Stimulated activated CD4-positive, alpha-beta T cell treated with anti-CD3 and anti-CD28 coated beads, Interleukin-15, amount 100 ng/mL, for 24 hours (primary cell): ENCODE measurements at regions not wholly inside any gene's neighbourhood (a gene's known extent, or its start where the extent isn't known, plus 50 kb on each side); places are given as distances from the start of the nearest gene placed in this dataset.

Source experiments
- DNase-seq: peaks from one replicate; pipeline ENCODE4 v3.0.0-alpha.2; 2020

DNA sequence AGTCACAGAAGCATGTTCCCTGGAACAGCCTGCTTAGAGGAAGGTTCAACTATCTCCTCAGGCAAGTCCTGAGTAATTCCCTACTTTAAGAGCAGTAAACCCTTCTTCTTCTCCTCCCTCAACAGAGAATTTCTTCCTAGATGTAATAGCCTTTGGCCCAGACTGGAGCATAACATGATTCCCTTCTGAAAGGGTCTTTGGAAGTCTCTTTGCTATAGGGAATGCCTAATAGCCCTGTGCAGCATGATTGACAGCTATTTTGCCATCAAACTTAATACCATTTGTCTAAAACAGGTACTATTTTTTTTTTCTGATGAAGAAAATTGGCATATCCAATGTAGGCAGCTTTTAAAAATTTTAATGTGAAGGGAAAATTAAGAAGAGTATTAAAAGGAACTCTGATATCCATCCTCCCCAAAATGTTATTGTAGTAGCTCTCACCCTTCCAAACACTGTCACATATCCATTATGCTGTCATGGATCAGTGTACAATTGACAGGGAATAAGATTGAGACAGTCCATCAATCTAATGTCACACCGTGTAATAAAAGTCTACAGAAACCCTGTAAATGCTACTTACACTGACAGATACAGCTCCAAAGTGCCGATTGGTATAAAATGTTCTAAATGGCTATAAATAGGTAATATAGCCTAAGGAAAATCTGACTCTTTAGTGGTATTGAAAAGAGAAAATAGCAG, 884.6 kb downstream of the TTLL7 start:
- DNase-seq, result no peak

DNA sequence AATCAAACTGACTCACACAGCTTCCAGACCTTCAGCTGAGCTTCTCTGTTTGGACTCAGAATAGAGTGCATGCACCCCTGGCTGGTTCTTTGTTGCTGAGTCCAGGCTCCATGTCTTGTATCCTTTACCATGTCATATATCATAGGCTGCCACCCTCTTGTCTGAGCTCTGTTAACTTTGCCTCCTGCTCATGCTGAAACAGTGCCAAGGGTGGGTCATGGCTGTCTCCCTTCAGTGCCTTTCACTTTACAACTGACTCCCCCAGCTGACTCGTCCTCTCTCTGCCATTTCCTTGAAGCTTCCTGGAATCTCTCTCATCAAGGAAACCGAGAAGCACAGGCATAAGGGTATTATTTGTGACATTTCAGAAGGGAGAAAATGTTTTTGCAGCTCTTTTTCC, 885.3 kb downstream of the TTLL7 start:
- DNase-seq, result no peak

GRCh38 chr1:83112248-83112885, 886.6 kb downstream of the TTLL7 start:
- DNase-seq, result no peak

DNA sequence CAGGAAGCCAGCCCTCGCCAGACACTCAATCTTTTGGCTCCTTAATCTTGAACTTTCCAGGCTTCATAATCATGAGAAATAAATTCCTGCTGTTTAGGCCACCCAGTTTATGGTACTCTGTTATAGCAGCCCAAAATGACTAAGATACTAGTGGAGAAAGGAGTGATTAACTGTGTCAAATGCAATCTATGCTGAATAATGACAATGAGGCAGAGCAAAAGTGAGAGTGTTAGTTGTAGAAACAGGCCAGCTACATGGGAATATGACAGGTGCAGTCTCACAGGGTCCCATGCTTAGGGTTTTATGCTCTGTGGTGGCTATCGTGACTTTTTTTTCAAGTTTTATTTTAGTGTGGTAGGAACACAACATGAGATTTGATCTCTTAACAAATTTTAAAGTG, 888.8 kb downstream of the TTLL7 start:
- no peak for DNase-seq

DNA sequence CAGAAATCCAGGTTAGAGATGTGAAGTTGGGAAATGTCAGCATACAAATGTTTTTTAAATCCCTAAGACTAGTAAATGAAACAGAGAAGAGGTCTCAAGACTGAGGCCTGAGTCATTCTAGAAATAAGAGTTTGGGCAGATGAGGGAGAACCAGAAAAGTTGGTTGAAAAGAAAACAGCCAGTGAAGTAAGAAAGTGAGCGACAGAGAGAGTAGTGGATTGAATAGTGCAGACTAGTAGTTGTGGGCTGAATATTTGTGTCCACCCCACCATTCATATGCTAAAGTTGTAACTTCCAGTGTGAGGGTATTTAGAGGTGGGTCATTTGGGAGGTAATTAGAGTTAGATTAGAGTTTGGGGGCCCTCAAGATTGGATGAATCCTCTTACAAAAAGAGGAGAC, 889.2 kb downstream of the TTLL7 start:
- DNase-seq, result no peak

DNA sequence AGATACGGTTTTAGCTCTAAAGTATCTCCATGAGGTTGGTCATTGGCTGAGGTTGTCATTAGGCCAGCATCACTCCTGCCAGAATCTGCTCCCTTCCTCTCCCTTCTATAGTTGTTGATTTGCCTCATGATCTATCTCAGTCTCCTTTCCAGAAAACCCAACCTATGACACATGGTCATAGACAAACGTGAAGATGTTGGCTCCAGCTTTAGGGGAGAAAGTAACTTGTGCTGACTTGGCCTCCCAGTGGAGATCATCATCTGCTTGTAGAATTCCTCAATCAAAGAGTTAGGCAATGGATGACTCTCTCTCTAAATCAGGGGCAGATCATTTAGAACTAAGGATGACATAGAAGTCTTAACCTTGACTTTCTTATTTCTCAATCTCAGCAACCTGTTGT, 894.4 kb downstream of the TTLL7 start:
- DNase-seq, result no peak

DNA sequence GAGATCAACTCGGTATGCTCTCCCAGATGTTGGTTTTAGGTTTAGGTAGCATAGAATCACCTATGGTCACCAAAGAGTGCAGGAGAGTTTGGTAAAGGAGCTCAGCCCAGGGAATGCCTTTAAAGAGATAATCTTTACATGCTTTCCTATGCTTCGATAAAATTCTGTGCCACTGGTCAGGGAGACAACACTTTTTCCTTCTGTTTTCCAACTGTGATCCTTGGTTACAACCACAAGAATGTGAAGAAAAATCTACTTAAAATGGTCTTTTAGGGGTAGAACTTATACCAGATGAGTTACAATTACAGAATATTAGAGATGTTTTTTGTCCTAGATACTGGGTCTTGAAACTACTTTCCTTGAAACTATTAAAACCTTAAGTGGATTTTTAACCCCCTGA, 895.6 kb downstream of the TTLL7 start:
- DNase-seq, result no peak

- no peak for DNase-seq
Observed at GRCh38 chr1:83102630-83103071, 896.3 kb downstream of the TTLL7 start.

GRCh38 chr1:83101406-83101805, 897.5 kb downstream of the TTLL7 start:
- DNase-seq, result no peak

DNA sequence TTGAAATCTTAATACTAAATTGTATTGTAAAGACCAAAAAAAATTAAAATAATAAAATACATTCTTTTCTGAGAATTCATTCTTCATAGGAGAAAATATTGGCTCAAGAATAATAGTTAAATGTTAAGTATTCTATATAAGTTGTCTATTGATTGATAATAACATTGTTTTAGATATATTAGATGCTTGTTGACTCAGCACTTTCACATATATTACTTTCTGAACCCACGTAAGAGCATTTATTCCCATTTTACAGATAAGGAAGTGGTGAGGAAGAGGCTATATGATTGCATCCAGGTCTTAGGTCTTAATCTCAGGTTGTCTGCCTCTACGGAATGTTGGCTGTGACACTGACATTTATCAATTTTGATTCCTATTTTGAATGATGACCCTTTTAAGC, 898.8 kb downstream of the TTLL7 start:
- DNase-seq, result no peak

- no peak for DNase-seq
Observed at GRCh38 chr1:83098791-83099190, 900.1 kb downstream of the TTLL7 start.

GRCh38 chr1:83098131-83098530, 900.8 kb downstream of the TTLL7 start:
- DNase-seq, result no peak

DNA sequence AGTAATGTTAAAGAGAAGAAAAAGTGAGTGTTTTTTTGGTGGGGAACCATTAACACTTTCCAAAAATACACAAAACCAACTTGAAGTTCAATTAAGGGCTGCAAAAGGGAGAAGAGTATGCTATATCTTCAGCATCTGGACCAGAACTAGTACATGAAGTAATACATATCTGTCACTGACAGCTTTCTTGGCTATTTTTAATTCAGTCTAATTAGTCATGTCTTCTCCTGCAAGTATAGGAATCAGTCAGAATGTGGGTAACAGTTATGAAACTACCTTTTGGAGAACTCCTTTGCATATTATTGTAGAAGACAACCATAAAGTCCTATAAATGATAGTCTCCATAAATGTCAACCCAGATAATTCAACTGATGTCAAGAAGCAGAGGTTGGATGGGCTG, 901.2 kb downstream of the TTLL7 start:
- no peak for DNase-seq

GRCh38 chr1:83095570-83095969, 903.4 kb downstream of the TTLL7 start:
- DNase-seq, result no peak

- DNase-seq, result no peak
Observed at GRCh38 chr1:83090195-83090594, 908.7 kb downstream of the TTLL7 start.

DNA sequence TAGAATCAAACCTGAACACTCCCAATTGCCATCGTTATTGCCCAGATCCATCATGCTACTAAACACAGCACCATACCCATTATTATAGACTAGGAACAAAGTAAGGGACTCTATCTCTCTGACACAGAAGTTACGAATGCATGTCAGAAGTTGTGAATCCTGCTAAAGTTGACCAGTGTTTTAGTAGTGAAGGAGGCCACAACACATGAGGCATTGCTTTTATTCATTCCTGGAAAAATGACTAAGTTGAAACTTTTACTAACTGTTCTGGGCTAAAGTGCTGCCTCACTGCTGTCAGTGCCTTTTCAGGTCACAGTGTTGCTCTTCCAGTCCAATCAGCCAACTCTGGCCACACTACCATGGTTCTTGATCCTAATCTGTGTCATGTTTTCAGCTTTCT, 911.1 kb downstream of the TTLL7 start:
- no peak for DNase-seq

- DNase-seq, result no peak
Observed at GRCh38 chr1:83086986-83087512, 911.9 kb downstream of the TTLL7 start.

DNA sequence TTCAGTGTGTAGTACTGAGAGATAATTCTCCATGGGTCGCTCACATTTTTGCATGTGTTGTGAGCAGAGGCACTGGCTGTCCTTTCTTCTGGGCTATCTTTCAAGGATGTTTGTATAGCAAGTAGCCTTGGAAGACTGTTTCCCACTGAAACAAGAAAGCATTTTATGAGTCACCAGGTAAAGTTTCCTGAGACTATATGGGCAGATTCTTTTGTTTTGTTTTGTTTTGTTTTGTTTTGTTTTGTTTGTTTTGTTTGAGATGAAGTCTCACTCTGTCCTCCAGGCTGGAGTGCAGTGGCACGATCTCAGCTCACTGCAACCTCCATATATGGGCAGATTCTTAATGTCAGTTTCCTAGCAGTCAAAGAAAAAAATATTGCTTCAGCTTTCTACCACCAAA, 912.6 kb downstream of the TTLL7 start:
- no peak for DNase-seq

DNA sequence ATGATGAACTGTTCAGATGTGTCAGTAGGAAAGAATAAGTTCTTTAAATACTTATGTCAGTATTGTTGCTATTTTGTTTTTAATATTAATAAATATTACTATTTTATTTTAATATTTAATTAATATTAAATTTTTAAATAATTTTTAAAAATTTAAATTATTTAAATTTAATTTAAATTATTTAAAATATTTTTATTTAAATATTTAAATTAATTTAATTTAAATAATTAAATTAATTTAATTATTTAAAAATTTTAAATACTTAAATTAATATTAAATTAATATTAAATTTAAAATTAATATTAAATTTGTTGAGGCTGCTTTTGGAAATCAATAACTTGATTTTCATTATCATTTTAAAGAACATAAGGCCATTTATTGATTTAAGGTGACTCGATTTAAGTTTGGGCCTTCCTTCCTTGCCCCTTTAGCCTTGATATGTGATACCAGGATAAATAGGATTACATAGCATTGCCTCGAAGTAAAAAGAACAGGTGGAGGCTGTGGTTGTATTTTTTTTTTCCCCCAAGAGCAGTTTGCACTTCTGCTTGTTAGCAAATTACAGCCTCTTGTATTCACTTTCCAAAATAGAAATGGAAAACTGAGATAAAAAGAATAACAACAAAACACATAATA, 915.2 kb downstream of the TTLL7 start:
- DNase-seq, result no peak

GRCh38 chr1:83077411-83077810, 921.5 kb downstream of the TTLL7 start:
- DNase-seq, result no peak

GRCh38 chr1:83075107-83075506, 923.8 kb downstream of the TTLL7 start:
- no peak for DNase-seq

GRCh38 chr1:83067954-83068353, 931.0 kb downstream of the TTLL7 start:
- no peak for DNase-seq

- no peak for DNase-seq
Observed at GRCh38 chr1:83065952-83066727, 932.8 kb downstream of the TTLL7 start.
